ENCODE measurements at regions not wholly inside any gene's neighbourhood (a gene's known extent, or its start where the extent isn't known, plus 50 kb on each side); places are given as distances from the start of the nearest gene placed in this dataset.
"Not testable (repeated sequence)": the region's sequence is repeated elsewhere in the genome, so short reads cannot be mapped to it uniquely, and the experiment has no call there.

GRCh38 chr2:161070693-161071479 lies 89.3 kb upstream of the TANK start:
- Histone ChIP-seq H3K9me3 (ENCODE audit: control insufficient read depth, low read depth, low read length) (no peaks in the 10 kb centered on the region), H3K36me3 (ENCODE audit: control insufficient read depth, insufficient read depth, low read length) (no peaks in the 10 kb centered on the region), H3K27me3 (ENCODE audit: control insufficient read depth, insufficient read depth, low read length) (no peaks in the 10 kb centered on the region), H3K27ac (ENCODE audit: low read length) (no peak overlapping the region), H3K4me1 (ENCODE audit: control insufficient read depth, insufficient read depth, low read length) (no peaks in the 10 kb centered on the region), H3K4me3 (ENCODE audit: low read length) (no peak overlapping the region)
- no peak for DNase-seq
- no CpG with 5 or more reads among the region's 1 CpG for WGBS (ENCODE audit: insufficient coverage, low lambda C conversion rate)

- not testable (repeated sequence) for H3K27me3 ChIP-seq (ENCODE audit: control insufficient read depth, insufficient read depth, low read length); H3K4me3 ChIP-seq (ENCODE audit: low read length)
- 80% methylated on average over 1 of the region's 2 CpGs for WGBS (ENCODE audit: insufficient coverage, low lambda C conversion rate)
Observed at GRCh38 chr2:161072436-161072835, 87.8 kb upstream of the TANK start.

GRCh38 chr2:161075701-161076100 lies 84.5 kb upstream of the TANK start:
- no peaks in the 10 kb centered on the region for H3K36me3 ChIP-seq (ENCODE audit: control insufficient read depth, insufficient read depth, low read length)
- WGBS (ENCODE audit: insufficient coverage, low lambda C conversion rate), result no CpG with 5 or more reads among the region's 3 CpGs
- no peaks in the 10 kb centered on the region for H3K9me3 ChIP-seq (ENCODE audit: control insufficient read depth, low read depth, low read length)
- no peak overlapping the region for H3K27ac ChIP-seq (ENCODE audit: low read length)
- no peaks in the 10 kb centered on the region for H3K4me1 ChIP-seq (ENCODE audit: control insufficient read depth, insufficient read depth, low read length)
- H3K4me3 ChIP-seq (ENCODE audit: low read length), result no peak overlapping the region
- no peak for DNase-seq
- H3K27me3 ChIP-seq (ENCODE audit: control insufficient read depth, insufficient read depth, low read length), result peaks cover 3% of the 10 kb centered on the region

More at GRCh38 chr2:161072436-161072835, 87.8 kb upstream of the TANK start:
- not testable (repeated sequence) for H3K9me3 ChIP-seq (ENCODE audit: control insufficient read depth, low read depth, low read length); H3K27ac ChIP-seq (ENCODE audit: low read length); H3K4me1 ChIP-seq (ENCODE audit: control insufficient read depth, insufficient read depth, low read length); DNase-seq; H3K36me3 ChIP-seq (ENCODE audit: control insufficient read depth, insufficient read depth, low read length)

GRCh38 chr2:161076936-161077335 lies 83.3 kb upstream of the TANK start:
- Histone ChIP-seq H3K36me3 (ENCODE audit: control insufficient read depth, insufficient read depth, low read length) (no peaks in the 10 kb centered on the region), H3K27me3 (ENCODE audit: control insufficient read depth, insufficient read depth, low read length) (peaks cover 3% of the 10 kb centered on the region), H3K4me1 (ENCODE audit: control insufficient read depth, insufficient read depth, low read length) (no peaks in the 10 kb centered on the region), H3K27ac (ENCODE audit: low read length) (no peak overlapping the region), H3K9me3 (ENCODE audit: control insufficient read depth, low read depth, low read length) (no peaks in the 10 kb centered on the region), H3K4me3 (ENCODE audit: low read length) (no peak overlapping the region)
- DNase-seq, result no peak
- WGBS (ENCODE audit: insufficient coverage, low lambda C conversion rate), result no CpG with 5 or more reads among the region's 9 CpGs

GRCh38 chr2:161077367-161078210 lies 82.6 kb upstream of the TANK start:
- no peaks in the 10 kb centered on the region for H3K36me3 ChIP-seq (ENCODE audit: control insufficient read depth, insufficient read depth, low read length)
- no peak overlapping the region for H3K4me3 ChIP-seq (ENCODE audit: low read length)
- H3K27me3 ChIP-seq (ENCODE audit: control insufficient read depth, insufficient read depth, low read length), result peaks cover 3% of the 10 kb centered on the region
- DNase-seq, result peak; percentile 19 to 31
- 62% methylated on average over 4 of the region's 5 CpGs for WGBS (ENCODE audit: insufficient coverage, low lambda C conversion rate)
- H3K9me3 ChIP-seq (ENCODE audit: control insufficient read depth, low read depth, low read length), result no peaks in the 10 kb centered on the region
- no peaks in the 10 kb centered on the region for H3K4me1 ChIP-seq (ENCODE audit: control insufficient read depth, insufficient read depth, low read length)
- H3K27ac ChIP-seq (ENCODE audit: low read length), result no peak overlapping the region

DNA sequence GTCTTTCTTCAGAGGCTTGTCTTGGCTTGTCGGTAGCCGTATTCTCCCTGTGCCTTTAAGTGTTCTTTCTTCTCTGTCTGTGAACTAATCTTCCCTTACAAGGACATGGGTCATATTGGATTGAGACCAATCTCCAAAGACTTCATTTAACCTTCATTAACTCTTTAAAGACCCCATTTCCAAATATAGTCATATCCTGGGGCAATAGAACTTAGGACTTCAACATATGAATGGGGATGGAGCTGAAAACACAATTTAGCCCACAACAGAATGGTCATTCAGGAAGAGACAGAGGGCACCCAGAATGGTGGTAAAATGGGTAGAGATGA lies 82.1 kb upstream of the TANK start:
- H3K27me3 ChIP-seq (ENCODE audit: control insufficient read depth, insufficient read depth, low read length), result peaks cover 3% of the 10 kb centered on the region
- no peak overlapping the region for H3K27ac ChIP-seq (ENCODE audit: low read length)
- H3K4me1 ChIP-seq (ENCODE audit: control insufficient read depth, insufficient read depth, low read length), result no peaks in the 10 kb centered on the region
- H3K4me3 ChIP-seq (ENCODE audit: low read length), result no peak overlapping the region
- H3K36me3 ChIP-seq (ENCODE audit: control insufficient read depth, insufficient read depth, low read length), result no peaks in the 10 kb centered on the region
- 100% methylated on average over 2 of the region's 2 CpGs for WGBS (ENCODE audit: insufficient coverage, low lambda C conversion rate)
- H3K9me3 ChIP-seq (ENCODE audit: control insufficient read depth, low read depth, low read length), result no peaks in the 10 kb centered on the region
- DNase-seq, result no peak

GRCh38 chr2:161085149-161085548 lies 75.1 kb upstream of the TANK start:
- no peak overlapping the region for H3K4me3 ChIP-seq (ENCODE audit: low read length)

GRCh38 chr2:161088658-161089350 lies 71.4 kb upstream of the TANK start:
- no peak overlapping the region for H3K4me3 ChIP-seq (ENCODE audit: low read length)
- WGBS (ENCODE audit: insufficient coverage, low lambda C conversion rate), result no CpG with 5 or more reads among the region's 4 CpGs
- H3K36me3 ChIP-seq (ENCODE audit: control insufficient read depth, insufficient read depth, low read length), result no peaks in the 10 kb centered on the region
- no peaks in the 10 kb centered on the region for H3K4me1 ChIP-seq (ENCODE audit: control insufficient read depth, insufficient read depth, low read length)
- H3K27ac ChIP-seq (ENCODE audit: low read length), result no peak overlapping the region
- DNase-seq, result no peak
- H3K9me3 ChIP-seq (ENCODE audit: control insufficient read depth, low read depth, low read length), result no peaks in the 10 kb centered on the region
- peaks cover 3% of the 10 kb centered on the region for H3K27me3 ChIP-seq (ENCODE audit: control insufficient read depth, insufficient read depth, low read length)

More at GRCh38 chr2:161085149-161085548, 75.1 kb upstream of the TANK start:
- Histone ChIP-seq H3K27me3 (ENCODE audit: control insufficient read depth, insufficient read depth, low read length) (peaks cover 3% of the 10 kb centered on the region), H3K36me3 (ENCODE audit: control insufficient read depth, insufficient read depth, low read length) (no peaks in the 10 kb centered on the region), H3K4me1 (ENCODE audit: control insufficient read depth, insufficient read depth, low read length) (no peaks in the 10 kb centered on the region), H3K9me3 (ENCODE audit: control insufficient read depth, low read depth, low read length) (no peaks in the 10 kb centered on the region), H3K27ac (ENCODE audit: low read length) (no peak overlapping the region)
- no CpG with 5 or more reads among the region's 2 CpGs for WGBS (ENCODE audit: insufficient coverage, low lambda C conversion rate)
- DNase-seq, result no peak

DNA sequence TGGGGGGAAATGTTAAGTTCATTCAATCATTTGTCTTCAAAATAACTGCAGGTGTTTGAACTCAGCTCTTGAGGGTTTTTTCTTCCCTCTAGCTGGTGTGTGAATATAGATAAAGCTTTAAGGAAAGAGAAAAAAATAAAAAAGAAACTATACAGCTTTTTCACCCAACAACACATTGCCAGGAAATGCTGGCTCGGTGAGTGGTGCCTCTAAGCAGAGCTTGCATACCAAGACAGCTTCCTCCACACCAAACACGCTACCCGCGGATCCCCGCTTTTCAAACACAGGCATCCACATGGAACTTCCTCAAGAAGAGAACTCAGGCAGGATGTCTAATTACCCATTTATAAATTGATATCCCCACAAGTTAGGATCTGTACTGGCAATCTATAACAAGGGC lies 69.8 kb upstream of the TANK start:
- Histone ChIP-seq H3K36me3 (ENCODE audit: control insufficient read depth, insufficient read depth, low read length) (no peaks in the 10 kb centered on the region), H3K9me3 (ENCODE audit: control insufficient read depth, low read depth, low read length) (no peaks in the 10 kb centered on the region), H3K4me1 (ENCODE audit: control insufficient read depth, insufficient read depth, low read length) (no peaks in the 10 kb centered on the region), H3K27ac (ENCODE audit: low read length) (no peak overlapping the region), H3K27me3 (ENCODE audit: control insufficient read depth, insufficient read depth, low read length) (peaks cover 3% of the 10 kb centered on the region), H3K4me3 (ENCODE audit: low read length) (no peak overlapping the region)
- WGBS (ENCODE audit: insufficient coverage, low lambda C conversion rate), result 40% methylated on average over 1 of the region's 5 CpGs
- peak in 1 of 2 donors; percentile 6 for DNase-seq

GRCh38 chr2:161095314-161095713 lies 64.9 kb upstream of the TANK start:
- DNase-seq, result no peak
- Histone ChIP-seq H3K27ac (ENCODE audit: low read length) (no peak overlapping the region), H3K4me3 (ENCODE audit: low read length) (no peak overlapping the region), H3K4me1 (ENCODE audit: control insufficient read depth, insufficient read depth, low read length) (no peaks in the 10 kb centered on the region), H3K27me3 (ENCODE audit: control insufficient read depth, insufficient read depth, low read length) (no peaks in the 10 kb centered on the region), H3K36me3 (ENCODE audit: control insufficient read depth, insufficient read depth, low read length) (no peaks in the 10 kb centered on the region), H3K9me3 (ENCODE audit: control insufficient read depth, low read depth, low read length) (no peaks in the 10 kb centered on the region)
- WGBS (ENCODE audit: insufficient coverage, low lambda C conversion rate), result no CpG with 5 or more reads among the region's 3 CpGs

All from large intestine (tissue), 3 donors.